ENCODE measurements at regions not wholly inside any gene's neighbourhood (a gene's known extent, or its start where the extent isn't known, plus 50 kb on each side); places are given as distances from the start of the nearest gene placed in this dataset.
"Not testable (repeated sequence)": the region's sequence is repeated elsewhere in the genome, so short reads cannot be mapped to it uniquely, and the experiment has no call there.

DNA sequence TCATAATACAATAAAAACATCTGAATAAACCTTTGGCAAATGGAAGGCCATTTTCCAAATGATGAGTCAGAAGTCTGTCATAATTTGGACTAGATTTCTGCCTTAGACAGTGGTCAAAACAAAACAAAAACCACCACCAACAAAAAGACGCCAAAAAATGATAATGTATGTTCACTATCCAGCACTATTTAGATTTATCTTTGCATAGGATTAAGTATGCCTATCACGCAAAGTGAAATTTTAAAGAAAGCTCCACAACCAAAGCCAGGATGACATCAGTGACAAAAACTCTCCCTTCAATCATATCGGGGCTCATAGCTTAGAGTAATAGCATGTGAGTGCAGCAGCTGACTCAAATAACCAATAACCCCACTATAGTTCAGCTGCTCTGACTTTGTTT lies 201.9 kb downstream of the MOXD1 start:
- Histone ChIP-seq H3K4me3 (ENCODE audit: low read length) (no peak overlapping the region), H3K27me3 (ENCODE audit: control insufficient read depth, insufficient read depth, low read length) (no peaks in the 10 kb centered on the region), H3K36me3 (ENCODE audit: control insufficient read depth, insufficient read depth, low read length) (no peaks in the 10 kb centered on the region), H3K4me1 (ENCODE audit: control insufficient read depth, insufficient read depth, low read length) (no peaks in the 10 kb centered on the region), H3K27ac (ENCODE audit: low read length) (no peak overlapping the region), H3K9me3 (ENCODE audit: control insufficient read depth, low read depth, low read length) (no peaks in the 10 kb centered on the region)
- WGBS (ENCODE audit: insufficient coverage, low lambda C conversion rate) = 92% methylated on average over 2 of the region's 3 CpGs
- DNase-seq = no peak

DNA sequence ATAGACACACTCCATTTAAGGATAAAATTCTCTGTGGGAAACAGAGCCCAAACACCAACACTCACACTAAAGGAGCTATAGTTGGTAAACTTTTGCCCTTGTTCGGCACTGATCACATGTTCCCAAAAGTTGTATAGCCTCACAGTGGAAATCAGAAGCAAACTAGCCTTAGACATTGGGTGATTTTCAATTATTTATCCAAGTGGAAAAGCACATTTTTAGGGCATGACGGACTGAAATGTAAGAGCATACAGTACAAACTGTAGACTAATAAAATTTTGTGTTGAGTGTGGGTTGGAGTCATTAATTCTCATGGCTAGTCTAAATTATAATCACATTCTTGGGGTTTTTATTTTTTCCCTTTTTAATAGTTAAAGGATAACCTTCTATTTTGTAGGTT lies 202.4 kb downstream of the MOXD1 start:
- H3K36me3 ChIP-seq (ENCODE audit: control insufficient read depth, insufficient read depth, low read length) = no peaks in the 10 kb centered on the region
- no peaks in the 10 kb centered on the region for H3K9me3 ChIP-seq (ENCODE audit: control insufficient read depth, low read depth, low read length)
- DNase-seq = no peak
- H3K27ac ChIP-seq (ENCODE audit: low read length) = no peak overlapping the region
- H3K27me3 ChIP-seq (ENCODE audit: control insufficient read depth, insufficient read depth, low read length) = no peaks in the 10 kb centered on the region
- WGBS (ENCODE audit: insufficient coverage, low lambda C conversion rate) = no CpG with 5 or more reads among the region's 2 CpGs
- no peak overlapping the region for H3K4me3 ChIP-seq (ENCODE audit: low read length)
- no peaks in the 10 kb centered on the region for H3K4me1 ChIP-seq (ENCODE audit: control insufficient read depth, insufficient read depth, low read length)

DNA sequence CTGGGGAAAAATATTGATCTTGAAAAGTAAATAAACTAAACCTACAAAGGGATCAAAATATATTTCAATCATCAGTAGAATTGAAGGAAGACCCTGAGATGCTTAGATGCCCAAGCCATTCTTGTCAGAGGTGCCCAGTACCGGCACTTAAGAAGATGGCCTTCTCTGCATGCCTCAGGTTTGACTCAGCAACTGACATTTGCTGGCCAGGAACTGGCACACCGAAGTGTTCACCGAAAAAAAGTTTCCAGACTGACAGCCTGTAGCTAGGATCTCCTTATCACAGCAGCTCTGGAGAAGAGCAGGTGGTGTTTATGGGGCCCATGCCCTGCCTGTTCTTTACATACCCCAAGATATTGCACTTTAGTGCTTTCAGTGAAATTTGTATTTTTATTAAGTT lies 203.2 kb downstream of the MOXD1 start:
- Histone ChIP-seq H3K4me1 (ENCODE audit: control insufficient read depth, insufficient read depth, low read length) (no peaks in the 10 kb centered on the region), H3K27me3 (ENCODE audit: control insufficient read depth, insufficient read depth, low read length) (no peaks in the 10 kb centered on the region), H3K9me3 (ENCODE audit: control insufficient read depth, low read depth, low read length) (no peaks in the 10 kb centered on the region), H3K4me3 (ENCODE audit: low read length) (no peak overlapping the region), H3K36me3 (ENCODE audit: control insufficient read depth, insufficient read depth, low read length) (no peaks in the 10 kb centered on the region), H3K27ac (ENCODE audit: low read length) (no peak overlapping the region)
- WGBS (ENCODE audit: insufficient coverage, low lambda C conversion rate) = no CpG with 5 or more reads among the region's 3 CpGs
- DNase-seq = no peak

- no peak for DNase-seq
- Histone ChIP-seq H3K4me1 (ENCODE audit: control insufficient read depth, insufficient read depth, low read length) (no peaks in the 10 kb centered on the region), H3K4me3 (ENCODE audit: low read length) (no peak overlapping the region), H3K9me3 (ENCODE audit: control insufficient read depth, low read depth, low read length) (no peaks in the 10 kb centered on the region), H3K27ac (ENCODE audit: low read length) (no peak overlapping the region), H3K27me3 (ENCODE audit: control insufficient read depth, insufficient read depth, low read length) (no peaks in the 10 kb centered on the region), H3K36me3 (ENCODE audit: control insufficient read depth, insufficient read depth, low read length) (no peaks in the 10 kb centered on the region)
- WGBS (ENCODE audit: insufficient coverage, low lambda C conversion rate) = no CpG with 5 or more reads among the region's 3 CpGs
These were observed 206.7 kb downstream of the MOXD1 start for GRCh38 chr6:132194529-132194928.

- no CpG with 5 or more reads among the region's 5 CpGs for WGBS (ENCODE audit: insufficient coverage, low lambda C conversion rate)
- Histone ChIP-seq H3K9me3 (ENCODE audit: control insufficient read depth, low read depth, low read length) (no peaks in the 10 kb centered on the region), H3K4me3 (ENCODE audit: low read length) (no peak overlapping the region), H3K4me1 (ENCODE audit: control insufficient read depth, insufficient read depth, low read length) (no peaks in the 10 kb centered on the region), H3K36me3 (ENCODE audit: control insufficient read depth, insufficient read depth, low read length) (no peaks in the 10 kb centered on the region), H3K27ac (ENCODE audit: low read length) (no peak overlapping the region), H3K27me3 (ENCODE audit: control insufficient read depth, insufficient read depth, low read length) (no peaks in the 10 kb centered on the region)
- no peak for DNase-seq
These were observed 208.6 kb downstream of the MOXD1 start for GRCh38 chr6:132192631-132193030.

DNA sequence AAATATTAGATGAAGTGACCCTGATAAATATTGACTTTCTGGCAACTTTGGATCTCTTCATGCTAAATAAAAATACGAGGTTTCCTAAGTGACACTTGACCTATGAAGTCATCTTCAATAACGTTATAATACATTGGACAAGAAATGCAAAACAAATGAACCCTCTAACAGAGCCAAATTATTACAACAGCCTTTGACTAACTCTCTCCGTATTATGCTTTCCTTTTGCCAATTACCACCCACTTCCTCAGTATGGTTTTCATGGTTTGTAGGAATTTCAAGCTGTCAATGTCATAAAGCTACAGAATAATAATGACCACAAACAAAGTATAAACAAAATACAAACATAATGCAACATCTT lies 210.5 kb downstream of the MOXD1 start:
- H3K36me3 ChIP-seq (ENCODE audit: control insufficient read depth, insufficient read depth, low read length) = no peaks in the 10 kb centered on the region
- H3K9me3 ChIP-seq (ENCODE audit: control insufficient read depth, low read depth, low read length) = no peaks in the 10 kb centered on the region
- H3K4me1 ChIP-seq (ENCODE audit: control insufficient read depth, insufficient read depth, low read length) = no peaks in the 10 kb centered on the region
- DNase-seq = no peak
- 58% methylated on average over 2 of the region's 3 CpGs for WGBS (ENCODE audit: insufficient coverage, low lambda C conversion rate)
- no peak overlapping the region for H3K27ac ChIP-seq (ENCODE audit: low read length)
- no peak overlapping the region for H3K4me3 ChIP-seq (ENCODE audit: low read length)
- no peaks in the 10 kb centered on the region for H3K27me3 ChIP-seq (ENCODE audit: control insufficient read depth, insufficient read depth, low read length)

- no peaks in the 10 kb centered on the region for H3K9me3 ChIP-seq (ENCODE audit: control insufficient read depth, low read depth, low read length)
- H3K4me3 ChIP-seq (ENCODE audit: low read length) = no peak overlapping the region
- no peak overlapping the region for H3K27ac ChIP-seq (ENCODE audit: low read length)
- no peaks in the 10 kb centered on the region for H3K36me3 ChIP-seq (ENCODE audit: control insufficient read depth, insufficient read depth, low read length)
- H3K4me1 ChIP-seq (ENCODE audit: control insufficient read depth, insufficient read depth, low read length) = no peaks in the 10 kb centered on the region
- no CpG with 5 or more reads among the region's 4 CpGs for WGBS (ENCODE audit: insufficient coverage, low lambda C conversion rate)
- no peaks in the 10 kb centered on the region for H3K27me3 ChIP-seq (ENCODE audit: control insufficient read depth, insufficient read depth, low read length)
- DNase-seq = no peak
These were observed 211.0 kb downstream of the MOXD1 start for GRCh38 chr6:132190097-132190814.

GRCh38 chr6:132188556-132189264 lies 212.6 kb downstream of the MOXD1 start:
- H3K9me3 ChIP-seq (ENCODE audit: control insufficient read depth, low read depth, low read length) = no peaks in the 10 kb centered on the region
- H3K4me1 ChIP-seq (ENCODE audit: control insufficient read depth, insufficient read depth, low read length) = no peaks in the 10 kb centered on the region
- WGBS (ENCODE audit: insufficient coverage, low lambda C conversion rate) = 89% methylated on average over 1 of the region's 1 CpG
- DNase-seq = no peak
- no peaks in the 10 kb centered on the region for H3K27me3 ChIP-seq (ENCODE audit: control insufficient read depth, insufficient read depth, low read length)
- no peak overlapping the region for H3K27ac ChIP-seq (ENCODE audit: low read length)
- no peak overlapping the region for H3K4me3 ChIP-seq (ENCODE audit: low read length)
- no peaks in the 10 kb centered on the region for H3K36me3 ChIP-seq (ENCODE audit: control insufficient read depth, insufficient read depth, low read length)

DNA sequence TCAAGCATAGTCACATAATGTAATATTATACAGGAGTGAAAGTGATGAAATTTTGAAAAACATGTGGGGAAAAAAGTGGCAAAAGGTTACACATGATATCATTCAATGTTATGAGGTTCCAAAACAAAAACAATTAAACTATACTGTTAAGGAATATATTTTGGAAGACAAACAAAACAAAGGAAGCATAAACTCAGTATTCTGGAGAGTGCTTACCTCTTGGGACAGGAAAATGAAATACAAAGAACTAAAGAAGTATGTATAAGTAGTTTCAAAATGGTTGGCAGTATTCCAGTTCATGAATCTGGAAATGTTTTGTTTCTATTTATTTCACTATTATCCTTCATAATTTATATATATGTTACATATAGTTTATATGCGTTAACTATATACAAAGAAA lies 213.5 kb downstream of the MOXD1 start:
- no CpG with 5 or more reads among the region's 1 CpG for WGBS (ENCODE audit: insufficient coverage, low lambda C conversion rate)
- H3K36me3 ChIP-seq (ENCODE audit: control insufficient read depth, insufficient read depth, low read length) = no peaks in the 10 kb centered on the region
- no peak overlapping the region for H3K4me3 ChIP-seq (ENCODE audit: low read length)
- no peaks in the 10 kb centered on the region for H3K4me1 ChIP-seq (ENCODE audit: control insufficient read depth, insufficient read depth, low read length)
- no peak overlapping the region for H3K27ac ChIP-seq (ENCODE audit: low read length)
- no peaks in the 10 kb centered on the region for H3K27me3 ChIP-seq (ENCODE audit: control insufficient read depth, insufficient read depth, low read length)
- no peak for DNase-seq
- H3K9me3 ChIP-seq (ENCODE audit: control insufficient read depth, low read depth, low read length) = no peaks in the 10 kb centered on the region

GRCh38 chr6:132184966-132185365 lies 216.3 kb downstream of the MOXD1 start:
- DNase-seq; H3K27me3 ChIP-seq (ENCODE audit: control insufficient read depth, insufficient read depth, low read length); H3K4me1 ChIP-seq (ENCODE audit: control insufficient read depth, insufficient read depth, low read length); H3K36me3 ChIP-seq (ENCODE audit: control insufficient read depth, insufficient read depth, low read length); H3K4me3 ChIP-seq (ENCODE audit: low read length); H3K27ac ChIP-seq (ENCODE audit: low read length); H3K9me3 ChIP-seq (ENCODE audit: control insufficient read depth, low read depth, low read length): not testable (repeated sequence)
- 80% methylated on average over 1 of the region's 1 CpG for WGBS (ENCODE audit: insufficient coverage, low lambda C conversion rate)

GRCh38 chr6:132179955-132180354 lies 221.3 kb downstream of the MOXD1 start:
- WGBS (ENCODE audit: insufficient coverage, low lambda C conversion rate) = no CpG with 5 or more reads among the region's 3 CpGs
- H3K27me3 ChIP-seq (ENCODE audit: control insufficient read depth, insufficient read depth, low read length) = no peaks in the 10 kb centered on the region
- H3K36me3 ChIP-seq (ENCODE audit: control insufficient read depth, insufficient read depth, low read length) = no peaks in the 10 kb centered on the region
- H3K4me3 ChIP-seq (ENCODE audit: low read length) = no peak overlapping the region
- H3K4me1 ChIP-seq (ENCODE audit: control insufficient read depth, insufficient read depth, low read length) = no peaks in the 10 kb centered on the region
- no peak for DNase-seq
- peaks cover under 1% of the 10 kb centered on the region for H3K9me3 ChIP-seq (ENCODE audit: control insufficient read depth, low read depth, low read length)
- no peak overlapping the region for H3K27ac ChIP-seq (ENCODE audit: low read length)

Data from large intestine (tissue), 3 donors.